Activated T-helper 2 cell treated with anti-CD3 and anti-CD28 coated beads, Interferon-gamma antibody, Interleukin-2, Interleukin-4, amounts not matched to agents 10 μg/mL and 5 μg/mL and 100 μg/mL, durations not matched to agents 14 hours and 24 hours and 36 hours (primary cell): ENCODE measurements at regions not wholly inside any gene's neighbourhood (a gene's known extent, or its start where the extent isn't known, plus 50 kb on each side); places are given as distances from the start of the nearest gene placed in this dataset.

Source experiments
- DNase-seq: peaks from one replicate; pipeline ENCODE4 v3.0.0; 2021; ENCODE audit warnings: low spot score
- H3K27ac Mint-ChIP-seq: one replicate; pipeline ENCODE4 v1.8.0; 2021; ENCODE audit warnings: mixed read lengths
- H3K27me3 Mint-ChIP-seq: one replicate; pipeline ENCODE4 v1.8.0; 2021; ENCODE audit warnings: low read depth, mixed read lengths
- H3K36me3 Mint-ChIP-seq: one replicate; pipeline ENCODE4 v1.8.0; 2021; ENCODE audit warnings: low read depth, mixed read lengths
- H3K4me1 Mint-ChIP-seq: one replicate; pipeline ENCODE4 v1.8.0; 2021; ENCODE audit warnings: low read depth, mixed read lengths
- H3K4me3 Mint-ChIP-seq: one replicate; pipeline ENCODE4 v1.8.0; 2021; ENCODE audit warnings: low read depth, mild to moderate bottlenecking, moderate library complexity, mixed read lengths
- H3K9me3 Mint-ChIP-seq: one replicate; pipeline ENCODE4 v1.8.0; 2021; ENCODE audit warnings: mixed read lengths
- intact Hi-C: fragments of 100-400 bp; cut with micrococcal nuclease; formaldehyde crosslinking; loops from one replicate; pipeline ENCODE4 v1.15.1; 2023

DNA sequence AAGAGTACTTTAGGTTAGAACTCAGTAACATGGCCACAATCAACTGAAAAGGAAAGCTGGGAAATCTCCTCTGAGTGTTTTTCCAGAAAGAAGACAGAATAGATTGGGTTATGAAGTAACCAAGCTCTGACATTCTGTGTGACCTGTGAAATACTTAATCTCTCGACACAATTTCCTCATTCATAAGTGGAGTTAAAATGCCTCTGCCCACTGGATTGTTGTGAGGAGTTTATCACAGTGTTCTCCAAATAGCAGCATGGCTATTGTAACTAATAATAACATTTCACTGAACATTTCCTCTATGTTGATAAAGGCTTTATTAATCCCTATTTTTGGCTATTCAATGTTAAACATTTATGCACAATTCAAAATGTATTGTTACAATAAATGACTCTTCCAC, 311.0 kb downstream of the GABRB2 start:
- H3K27ac Mint-ChIP-seq, result no peak overlapping the region
- no peaks in the 10 kb centered on the region for H3K9me3 Mint-ChIP-seq
- intact Hi-C loops, result no loop called here
- H3K36me3 Mint-ChIP-seq, result no peaks in the 10 kb centered on the region
- no peaks in the 10 kb centered on the region for H3K27me3 Mint-ChIP-seq
- no peak overlapping the region for H3K4me3 Mint-ChIP-seq
- H3K4me1 Mint-ChIP-seq, result no peaks in the 10 kb centered on the region
- DNase-seq, result no peak

- intact Hi-C loops, result no loop called here
- no peaks in the 10 kb centered on the region for H3K36me3 Mint-ChIP-seq
- DNase-seq, result no peak
- H3K27ac Mint-ChIP-seq, result no peak overlapping the region
- no peaks in the 10 kb centered on the region for H3K9me3 Mint-ChIP-seq
- H3K27me3 Mint-ChIP-seq, result no peaks in the 10 kb centered on the region
- no peaks in the 10 kb centered on the region for H3K4me1 Mint-ChIP-seq
- H3K4me3 Mint-ChIP-seq, result no peak overlapping the region
Observed at GRCh38 chr5:161233553-161233952, 313.0 kb downstream of the GABRB2 start.

DNA sequence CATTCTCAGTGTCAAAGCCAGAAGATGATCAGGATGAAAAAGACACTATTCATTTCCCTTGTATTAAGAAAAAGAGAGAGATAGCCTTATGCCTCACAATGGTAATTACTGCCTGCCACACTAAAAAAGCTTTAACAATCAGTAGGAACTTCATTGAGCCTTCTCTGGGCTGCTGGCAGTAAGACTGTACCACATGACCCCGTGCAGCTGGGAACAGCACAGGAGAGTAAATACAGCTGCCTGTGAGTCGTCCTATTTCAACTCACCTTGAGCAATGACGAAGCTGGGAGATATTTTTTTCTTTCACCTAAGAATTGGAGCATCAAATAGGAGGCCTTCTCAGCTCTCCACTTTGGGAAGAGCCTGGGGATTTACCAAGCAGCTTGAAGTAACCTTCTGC, 316.3 kb downstream of the GABRB2 start:
- H3K27ac Mint-ChIP-seq, result no peak overlapping the region
- intact Hi-C loops, result no loop called here
- no peak overlapping the region for H3K4me3 Mint-ChIP-seq
- no peaks in the 10 kb centered on the region for H3K36me3 Mint-ChIP-seq
- H3K27me3 Mint-ChIP-seq, result no peaks in the 10 kb centered on the region
- no peak for DNase-seq
- no peaks in the 10 kb centered on the region for H3K4me1 Mint-ChIP-seq
- H3K9me3 Mint-ChIP-seq, result no peaks in the 10 kb centered on the region

- Mint-ChIP-seq H3K36me3 (no peaks in the 10 kb centered on the region), H3K27me3 (no peaks in the 10 kb centered on the region), H3K4me1 (no peaks in the 10 kb centered on the region), H3K4me3 (no peak overlapping the region), H3K27ac (no peak overlapping the region), H3K9me3 (no peaks in the 10 kb centered on the region)
- intact Hi-C loops, result no loop called here
- no peak for DNase-seq
Observed at GRCh38 chr5:161219816-161220215, 326.7 kb downstream of the GABRB2 start.

- H3K4me1 Mint-ChIP-seq, result no peaks in the 10 kb centered on the region
- intact Hi-C loops, result no loop called here
Observed at GRCh38 chr5:161216877-161217276, 329.6 kb downstream of the GABRB2 start.

GRCh38 chr5:161212123-161212712, 334.3 kb downstream of the GABRB2 start:
- Mint-ChIP-seq H3K9me3 (no peaks in the 10 kb centered on the region), H3K4me1 (no peaks in the 10 kb centered on the region), H3K27me3 (no peaks in the 10 kb centered on the region), H3K27ac (no peak overlapping the region), H3K36me3 (no peaks in the 10 kb centered on the region), H3K4me3 (no peak overlapping the region)
- no peak for DNase-seq
- intact Hi-C loops, result no loop called here

More at GRCh38 chr5:161216877-161217276, 329.6 kb downstream of the GABRB2 start:
- Mint-ChIP-seq H3K4me3 (no peak overlapping the region), H3K9me3 (no peaks in the 10 kb centered on the region), H3K27me3 (no peaks in the 10 kb centered on the region), H3K27ac (no peak overlapping the region), H3K36me3 (no peaks in the 10 kb centered on the region)
- DNase-seq, result no peak

GRCh38 chr5:161201558-161201957, 345.0 kb downstream of the GABRB2 start:
- Mint-ChIP-seq H3K36me3 (no peaks in the 10 kb centered on the region), H3K4me1 (no peaks in the 10 kb centered on the region), H3K27me3 (no peaks in the 10 kb centered on the region), H3K4me3 (no peak overlapping the region), H3K9me3 (peaks cover 15% of the 10 kb centered on the region), H3K27ac (no peak overlapping the region)
- intact Hi-C loops, result no loop called here
- no peak for DNase-seq

DNA sequence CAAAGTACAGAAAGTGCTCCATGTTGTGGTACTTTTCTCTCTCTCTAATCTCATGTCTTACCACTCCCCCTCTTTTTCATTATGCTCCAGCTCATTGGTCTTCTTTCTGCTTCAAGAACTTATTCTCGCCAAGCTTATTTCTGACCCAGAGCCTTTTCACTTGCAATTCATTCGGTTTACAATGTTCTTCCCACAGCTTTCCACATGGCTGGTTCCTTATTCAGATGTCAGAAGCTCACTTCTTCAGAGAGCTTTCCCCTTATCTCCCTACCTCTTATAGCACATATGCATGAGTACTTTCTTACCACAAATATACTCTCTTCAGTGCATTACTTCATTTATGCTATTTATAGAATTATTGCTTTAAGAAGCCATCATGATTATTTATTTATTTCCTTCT, 338.8 kb upstream of the ATP10B start:
- Mint-ChIP-seq H3K27ac (no peak overlapping the region), H3K4me3 (no peak overlapping the region), H3K36me3 (no peaks in the 10 kb centered on the region), H3K27me3 (no peaks in the 10 kb centered on the region), H3K4me1 (no peaks in the 10 kb centered on the region), H3K9me3 (no peaks in the 10 kb centered on the region)
- DNase-seq, result no peak
- intact Hi-C loops, result no loop called here

DNA sequence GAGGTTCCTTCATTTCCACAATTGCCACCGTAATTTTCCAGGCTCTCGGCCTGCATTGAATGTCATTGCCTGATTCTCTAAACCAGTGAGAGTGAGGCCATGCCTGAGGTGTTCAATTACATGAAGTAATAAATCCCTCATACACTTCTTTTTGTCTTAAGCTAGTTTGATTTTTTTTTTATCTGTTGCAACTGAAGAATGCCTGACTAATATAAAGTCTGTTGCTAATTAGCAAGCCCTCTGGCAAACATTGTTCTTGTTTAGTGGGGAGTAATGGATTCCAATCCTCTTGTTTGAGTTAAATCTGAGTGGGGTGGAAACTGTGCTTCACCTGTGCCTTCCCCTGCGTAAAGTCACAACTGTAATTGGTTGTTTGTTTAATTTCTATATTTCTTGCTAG, 338.1 kb upstream of the ATP10B start:
- no peaks in the 10 kb centered on the region for H3K4me1 Mint-ChIP-seq
- no peaks in the 10 kb centered on the region for H3K9me3 Mint-ChIP-seq
- H3K27ac Mint-ChIP-seq, result no peak overlapping the region
- intact Hi-C loops, result no loop called here
- no peaks in the 10 kb centered on the region for H3K36me3 Mint-ChIP-seq
- no peak overlapping the region for H3K4me3 Mint-ChIP-seq
- no peaks in the 10 kb centered on the region for H3K27me3 Mint-ChIP-seq
- no peak for DNase-seq

- Mint-ChIP-seq H3K4me3 (no peak overlapping the region), H3K36me3 (no peaks in the 10 kb centered on the region), H3K4me1 (no peaks in the 10 kb centered on the region), H3K27ac (no peak overlapping the region), H3K9me3 (no peaks in the 10 kb centered on the region), H3K27me3 (no peaks in the 10 kb centered on the region)
- DNase-seq, result no peak
- intact Hi-C loops, result no loop called here
Observed at GRCh38 chr5:161189452-161189851, 337.4 kb upstream of the ATP10B start.

DNA sequence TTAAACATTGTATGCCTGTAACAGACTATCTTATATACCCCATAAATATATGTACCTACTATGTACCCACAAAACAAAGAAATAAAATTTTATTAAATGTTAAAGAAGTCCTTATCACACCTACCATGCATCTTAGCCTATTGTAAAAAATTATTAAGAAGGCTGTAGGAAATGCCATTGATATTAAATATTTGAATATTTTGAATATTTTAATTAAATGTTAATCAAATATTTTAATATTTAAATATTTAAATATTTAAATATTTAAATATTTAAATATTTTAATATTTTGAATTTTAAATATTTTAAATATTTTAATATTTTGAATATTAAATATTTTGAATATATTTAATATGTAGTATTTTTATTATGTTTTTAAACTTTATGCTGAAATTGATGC, 331.5 kb upstream of the ATP10B start:
- no peak overlapping the region for H3K4me3 Mint-ChIP-seq
- no peaks in the 10 kb centered on the region for H3K27me3 Mint-ChIP-seq
- H3K4me1 Mint-ChIP-seq, result no peaks in the 10 kb centered on the region

GRCh38 chr5:161176221-161176620, 324.2 kb upstream of the ATP10B start:
- Mint-ChIP-seq H3K4me1 (no peaks in the 10 kb centered on the region), H3K27me3 (no peaks in the 10 kb centered on the region), H3K4me3 (no peak overlapping the region), H3K27ac (no peak overlapping the region), H3K9me3 (no peaks in the 10 kb centered on the region), H3K36me3 (no peaks in the 10 kb centered on the region)
- intact Hi-C loops, result no loop called here
- no peak for DNase-seq

More for the DNA sequence above, 331.5 kb upstream of the ATP10B start:
- H3K36me3 Mint-ChIP-seq, result no peaks in the 10 kb centered on the region
- intact Hi-C loops, result no loop called here
- no peak overlapping the region for H3K27ac Mint-ChIP-seq
- no peak for DNase-seq
- no peaks in the 10 kb centered on the region for H3K9me3 Mint-ChIP-seq

DNA sequence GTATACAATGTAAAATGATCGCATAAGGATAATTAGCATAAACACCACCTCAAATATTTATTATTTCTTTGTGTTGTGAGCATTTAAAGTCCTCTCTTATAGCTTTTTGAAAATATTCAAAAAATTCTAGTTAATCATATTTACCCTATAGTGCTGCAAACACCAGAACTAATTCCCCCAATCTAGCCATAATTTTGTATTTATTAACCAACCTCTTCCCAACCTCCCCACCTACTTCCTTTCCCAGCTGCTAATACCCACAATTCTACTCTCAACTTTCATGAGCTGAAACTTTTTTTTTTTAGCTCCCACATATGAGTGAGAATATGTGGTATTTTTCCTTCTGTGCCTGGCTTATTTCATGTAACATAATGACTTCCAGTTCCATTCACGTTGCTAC, 317.8 kb upstream of the ATP10B start:
- intact Hi-C loops, result no loop called here
- no peaks in the 10 kb centered on the region for H3K4me1 Mint-ChIP-seq

More for the DNA sequence above, 317.8 kb upstream of the ATP10B start:
- H3K27ac Mint-ChIP-seq, result no peak overlapping the region
- H3K4me3 Mint-ChIP-seq, result no peak overlapping the region
- H3K9me3 Mint-ChIP-seq, result peaks cover 3% of the 10 kb centered on the region
- H3K27me3 Mint-ChIP-seq, result no peaks in the 10 kb centered on the region
- H3K36me3 Mint-ChIP-seq, result no peaks in the 10 kb centered on the region
- no peak for DNase-seq
